NCI-H748 (cell line): ENCODE measurements at regions not wholly inside any gene's neighbourhood (a gene's known extent, or its start where the extent isn't known, plus 50 kb on each side); places are given as distances from the start of the nearest gene placed in this dataset.

Experiments used
- DNase-seq: peaks from one replicate; lab custom pipeline; 2025; ENCODE audit not compliant: unreplicated experiment; lab: John Stamatoyannopoulos, UW

- no peak for DNase-seq
These were observed 68.4 kb upstream of the DLK1 start for GRCh38 chr14:100658181-100658886.

- no peak for DNase-seq
These were observed 67.2 kb upstream of the DLK1 start for GRCh38 chr14:100659345-100660001.

- no peak for DNase-seq
These were observed 66.2 kb upstream of the DLK1 start for GRCh38 chr14:100660498-100660881.

GRCh38 chr14:100660882-100661635 lies 65.6 kb upstream of the DLK1 start:
- DNase-seq = no peak

- peak; percentile 68 for DNase-seq
These were observed 63.6 kb upstream of the DLK1 start for GRCh38 chr14:100662879-100663760.

DNA sequence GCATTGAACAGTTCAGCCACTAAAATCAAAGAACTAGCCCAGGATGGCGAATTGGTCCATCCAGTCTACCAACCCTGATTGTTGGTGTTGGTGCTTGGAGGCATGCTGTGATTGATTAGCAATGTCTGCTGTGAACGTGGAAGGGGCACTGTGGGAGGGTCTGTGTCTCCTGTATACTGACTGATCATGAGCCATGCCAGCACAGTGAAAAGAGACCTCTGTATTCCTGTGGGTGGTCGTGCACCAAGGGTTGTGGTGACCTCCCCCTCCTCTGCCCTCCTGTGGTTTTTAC lies 63.0 kb upstream of the DLK1 start:
- no peak for DNase-seq

DNA sequence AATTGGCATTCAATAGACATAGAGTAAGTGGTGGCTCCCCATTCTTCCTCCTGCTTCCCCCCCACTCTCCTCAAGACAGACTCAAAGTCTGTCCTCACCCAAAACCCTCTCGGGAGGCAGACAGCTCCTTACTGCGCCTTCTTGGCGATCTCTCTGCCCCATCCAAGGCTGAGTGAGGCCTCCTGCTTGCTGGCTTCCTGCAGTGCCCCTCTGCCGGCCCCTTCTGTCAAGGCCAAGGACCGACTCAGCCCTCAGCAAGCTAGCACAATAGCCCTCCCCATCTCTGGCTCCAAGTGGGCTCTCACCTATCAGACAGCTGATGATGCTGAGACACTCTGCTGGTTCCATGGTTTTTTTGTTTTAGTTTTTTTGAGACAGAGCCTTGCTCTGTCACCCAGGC lies 62.5 kb upstream of the DLK1 start:
- DNase-seq = no peak

DNA sequence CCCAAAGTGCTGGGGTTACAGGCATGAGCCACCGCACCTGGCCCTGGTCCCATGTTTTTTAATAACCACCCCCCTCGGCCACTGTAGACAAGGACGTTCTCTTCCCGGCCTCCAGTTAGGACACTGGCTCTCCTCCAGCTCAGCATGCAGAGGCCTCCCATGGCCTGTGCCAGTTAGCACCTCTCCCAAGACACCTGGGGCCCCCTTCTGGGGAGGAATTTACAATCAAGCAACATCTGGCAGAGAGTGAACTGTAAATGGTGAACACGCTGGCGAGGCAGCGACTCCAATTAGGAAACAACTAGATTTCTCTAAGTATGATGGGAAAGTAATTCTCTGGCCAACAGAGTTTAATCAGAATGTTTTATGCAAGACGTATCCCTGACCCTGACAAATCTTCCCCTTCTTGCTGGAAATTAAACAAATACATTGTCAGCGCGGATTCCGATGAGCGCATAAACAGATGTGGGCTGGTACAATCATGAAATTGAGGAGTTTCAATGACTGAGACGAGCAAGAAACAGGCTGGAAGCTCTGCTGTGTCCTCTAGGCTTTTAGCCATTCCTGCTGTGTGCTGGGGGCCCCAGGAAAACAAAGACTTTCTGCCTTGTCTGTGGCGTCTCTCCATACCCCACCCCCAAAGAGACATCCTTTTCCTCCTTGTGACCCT lies 61.7 kb upstream of the DLK1 start:
- DNase-seq = no peak

- DNase-seq = no peak
These were observed 61.1 kb upstream of the DLK1 start for GRCh38 chr14:100665511-100666032.

DNA sequence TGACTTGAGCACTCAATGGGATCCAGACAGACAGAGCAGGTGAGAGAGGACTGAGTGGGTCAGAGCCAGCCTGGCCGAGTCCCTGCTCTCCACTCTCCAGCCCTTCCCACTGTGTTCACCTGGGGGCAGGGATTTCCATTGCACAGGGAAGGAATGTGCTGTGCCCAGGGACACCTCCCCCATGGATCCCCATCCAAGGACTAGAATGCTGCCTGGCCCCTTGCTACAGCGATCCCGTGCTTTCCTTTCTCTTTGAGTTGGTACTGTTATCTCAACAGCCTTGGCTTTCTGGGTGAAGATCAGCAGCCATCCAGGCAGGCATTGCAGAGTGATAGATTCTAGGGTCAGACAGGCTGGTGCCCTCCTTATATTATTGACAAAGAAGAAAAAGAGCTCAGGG lies 60.3 kb upstream of the DLK1 start:
- no peak for DNase-seq

DNA sequence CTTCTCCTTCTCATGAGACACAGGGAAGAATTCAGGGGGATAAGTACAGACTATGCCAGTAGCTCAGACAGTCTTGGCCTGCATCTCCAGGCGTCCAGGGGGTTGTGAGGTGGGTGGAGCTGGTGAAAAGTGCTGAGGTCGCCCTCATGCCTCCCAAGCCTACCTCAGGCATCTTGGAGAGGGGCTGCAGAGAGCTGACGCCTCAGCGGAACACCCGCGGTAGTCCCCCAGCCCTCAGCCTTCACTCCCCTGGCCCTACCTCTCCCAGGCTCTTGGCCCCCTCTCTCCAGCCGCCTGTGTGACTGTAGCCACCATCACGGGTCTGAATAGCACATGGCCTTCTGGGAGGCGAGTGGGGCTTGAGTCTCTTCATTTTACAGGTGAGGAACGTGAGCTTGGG lies 59.8 kb upstream of the DLK1 start:
- DNase-seq = no peak

DNA sequence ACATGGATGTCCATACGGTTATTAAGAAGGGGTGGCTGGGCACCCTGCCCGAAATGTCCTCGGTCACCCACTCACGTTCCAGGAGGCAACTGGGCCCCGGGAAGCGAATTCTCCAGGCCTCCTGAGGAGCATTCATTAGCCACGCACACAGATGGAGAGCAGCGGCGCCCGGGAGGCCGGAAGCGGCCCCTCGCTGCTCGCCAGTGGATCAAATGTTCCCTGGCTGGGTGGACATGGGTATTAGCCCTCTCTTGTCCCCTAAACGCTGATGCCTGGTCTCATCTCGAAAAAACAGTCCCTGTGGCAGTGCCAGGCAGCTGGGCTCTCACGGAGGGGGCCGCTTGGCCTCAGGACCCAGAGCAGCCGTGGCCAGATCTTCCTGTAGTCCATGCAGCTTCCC lies 59.0 kb upstream of the DLK1 start:
- no peak for DNase-seq

GRCh38 chr14:100668352-100668751 lies 58.3 kb upstream of the DLK1 start:
- DNase-seq = no peak

- DNase-seq = no peak
These were observed 57.7 kb upstream of the DLK1 start for GRCh38 chr14:100669011-100669412.

DNA sequence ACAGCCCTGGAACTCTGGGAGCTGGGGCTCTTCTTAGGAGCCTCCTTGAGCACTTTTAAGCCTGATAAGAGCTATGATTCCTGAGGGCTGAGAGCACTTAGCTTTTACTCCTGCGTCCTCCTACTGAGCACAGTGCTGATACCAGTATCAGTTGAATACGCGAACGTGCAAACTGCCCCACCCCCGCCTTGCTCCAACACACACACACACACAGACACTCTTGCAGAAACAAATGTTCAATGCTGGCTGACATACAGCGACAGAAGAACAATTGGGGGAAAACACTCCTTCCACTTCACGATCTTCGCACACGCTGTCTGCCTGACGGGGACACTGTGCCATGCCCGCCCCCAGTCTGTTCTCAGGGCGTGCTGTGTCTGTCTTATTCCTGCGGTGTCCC lies 57.2 kb upstream of the DLK1 start:
- peak; percentile 32 for DNase-seq

DNA sequence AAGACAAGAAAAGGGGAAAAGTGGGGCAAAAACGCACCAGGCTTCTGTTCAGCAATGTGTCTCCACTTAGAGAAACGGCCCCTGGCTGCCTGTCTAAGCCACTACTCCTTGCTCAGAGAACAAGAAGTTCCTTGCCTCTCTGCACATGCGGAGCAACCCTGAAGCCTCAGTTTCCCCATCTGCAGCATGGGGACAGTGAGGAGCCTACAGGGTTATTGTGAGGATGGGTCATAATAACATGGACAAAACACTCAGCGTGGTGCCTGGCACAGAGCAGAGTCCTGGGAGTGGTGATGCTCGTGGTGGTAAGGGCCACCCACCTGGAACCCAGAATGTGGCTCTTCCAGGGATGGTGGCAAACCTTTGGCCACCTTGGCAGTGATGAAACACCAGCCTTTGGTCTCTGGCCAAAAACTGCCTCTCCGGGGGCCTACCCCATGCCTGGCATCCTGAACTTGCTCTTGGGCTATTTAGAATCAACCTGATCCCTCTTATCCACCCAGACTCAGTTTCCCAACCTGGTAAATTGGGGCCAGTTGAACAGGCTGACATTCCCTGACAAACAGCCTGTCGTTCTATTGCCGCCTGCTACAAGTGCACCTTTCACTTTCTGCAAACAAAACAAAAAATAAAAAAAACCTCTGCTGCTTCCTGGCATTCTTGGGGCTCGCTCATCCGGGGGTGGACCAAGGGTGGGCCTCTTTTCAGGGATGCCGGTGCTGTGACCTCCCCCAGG lies 56.5 kb upstream of the DLK1 start:
- DNase-seq = peak; percentile 29

DNA sequence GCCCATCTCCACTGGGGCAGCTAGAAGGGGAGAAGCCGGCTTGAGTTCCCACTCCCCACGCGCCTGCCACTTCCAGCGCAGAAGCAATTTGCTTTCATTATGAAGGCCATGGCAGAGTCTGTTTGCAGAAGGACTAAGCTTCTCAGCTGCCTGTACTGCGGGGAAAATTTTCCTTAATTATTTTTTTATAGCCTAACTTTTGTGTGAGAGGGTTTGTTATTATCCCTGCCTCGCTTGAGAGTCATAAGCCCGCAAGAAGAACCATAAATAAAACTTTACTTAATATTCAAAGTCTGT lies 56.0 kb upstream of the DLK1 start:
- DNase-seq = peak; percentile 86

DNA sequence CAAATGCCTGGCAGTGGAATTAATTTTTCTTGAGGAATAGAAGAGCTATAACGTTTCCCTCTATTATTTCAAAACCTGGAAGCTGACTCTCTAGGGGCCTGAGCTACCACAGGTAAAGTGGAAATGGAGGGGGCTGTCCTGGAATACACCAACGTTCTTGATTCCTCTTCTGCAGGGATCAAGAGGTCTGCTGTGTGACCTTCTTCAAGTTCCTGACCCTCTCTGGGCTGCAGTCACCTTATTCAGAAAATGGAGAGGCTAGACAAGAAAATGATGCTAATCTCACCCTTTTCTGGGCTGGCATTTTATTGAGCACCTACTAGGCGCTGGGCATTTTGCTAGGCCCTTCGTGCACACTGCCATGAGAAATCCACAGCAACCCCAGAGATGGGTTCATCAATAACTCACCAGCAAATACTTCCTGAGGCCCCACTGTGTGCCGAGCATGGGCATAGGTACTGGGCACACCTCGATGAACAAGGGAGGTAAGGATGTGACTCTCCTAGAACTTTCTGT lies 55.2 kb upstream of the DLK1 start:
- no peak for DNase-seq

DNA sequence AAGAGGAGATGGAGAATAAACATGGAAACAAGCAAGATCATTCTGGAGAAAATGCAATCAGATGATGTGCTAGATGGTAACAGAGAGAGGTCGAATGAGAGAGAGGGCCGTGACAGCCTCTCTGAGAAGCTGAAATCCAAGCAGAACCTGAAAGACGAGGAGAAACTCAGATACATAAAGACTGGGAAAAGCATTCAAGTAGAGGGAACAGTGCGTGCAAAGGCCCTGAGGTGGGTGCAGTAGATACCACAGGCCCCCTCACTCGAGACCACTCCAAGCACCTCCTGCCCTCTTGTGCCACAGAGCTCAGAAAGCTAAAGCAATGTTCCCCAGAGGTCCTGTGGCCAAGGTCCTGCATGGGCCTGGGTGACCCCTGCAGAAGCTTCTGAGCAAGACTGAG lies 54.8 kb upstream of the DLK1 start:
- DNase-seq = no peak
